A673 (cell line): ENCODE measurements at regions not wholly inside any gene's neighbourhood (a gene's known extent, or its start where the extent isn't known, plus 50 kb on each side); places are given as distances from the start of the nearest gene placed in this dataset.

Experiments
- BruUV-seq: library from RNA; stranded (reverse); fragments of 400-500 nt; replicated peaks from 2 replicates; lab custom pipeline; 2021; lab: Mats Ljungman, UMichigan
- CTCF ChIA-PET: fragments of 300-600 bp; sonication (Branson Sonifier 250); formaldehyde crosslinking; loops from one replicate; lab custom pipeline; 2022; ENCODE audit warnings: antibody characterized with exemption; lab: Charles Lee
- POLR2A ChIA-PET: fragments of 300-600 bp; sonication (Branson Sonifier 250); formaldehyde crosslinking; loops from one replicate; lab custom pipeline; 2022; ENCODE audit warnings: antibody characterized with exemption; ENCODE audit not compliant: low non-redundant PET; lab: Charles Lee
- DNase-seq: peaks from one replicate; pipeline ENCODE4 v3.0.0-alpha.2; 2015; ENCODE audit warnings: low spot score
- H3K27ac ChIP-seq: fragments of 200-600 bp; sonication (generic); 2 replicates; pipeline ENCODE4 v1.5.1; 2016; ENCODE audit warnings: mixed run types, low read depth, mild to moderate bottlenecking, mixed read lengths, antibody characterized with exemption, low read length; ENCODE audit not compliant: poor library complexity, severe bottlenecking
- H3K27me3 ChIP-seq: fragments of 200-600 bp; sonication (generic); replicated peaks from 2 replicates; pipeline ENCODE4 v1.6.1; 2017; ENCODE audit warnings: mixed run types, low read depth, mild to moderate bottlenecking, mixed read lengths, antibody characterized with exemption, low read length; ENCODE audit not compliant: insufficient read depth, poor library complexity
- H3K36me3 ChIP-seq: fragments of 200-600 bp; sonication (generic); 2 replicates; pipeline ENCODE4 v1.6.1; 2016; ENCODE audit warnings: mixed run types, mild to moderate bottlenecking, mixed read lengths, antibody characterized with exemption, low read length; ENCODE audit not compliant: insufficient read depth, poor library complexity, severe bottlenecking
- H3K4me1 ChIP-seq: fragments of 200-600 bp; sonication (generic); 2 replicates; pipeline ENCODE4 v1.6.1; 2017; ENCODE audit warnings: mixed run types, mild to moderate bottlenecking, mixed read lengths, antibody characterized with exemption, low read length; ENCODE audit not compliant: insufficient read depth, poor library complexity, severe bottlenecking
- H3K4me3 ChIP-seq: fragments of 200-600 bp; sonication (generic); 2 replicates; pipeline ENCODE4 v1.5.1; 2016; ENCODE audit warnings: low read depth, mixed run types, mild to moderate bottlenecking, mixed read lengths, low read length; ENCODE audit not compliant: poor library complexity, severe bottlenecking
- H3K9me3 ChIP-seq: fragments of 200-600 bp; sonication (generic); 2 replicates; pipeline ENCODE4 v1.6.1; 2016; ENCODE audit warnings: mixed run types, low read depth, mild to moderate bottlenecking, mixed read lengths, antibody characterized with exemption, low read length; ENCODE audit not compliant: poor library complexity, severe bottlenecking
- EZH2 ChIP-seq: fragments of 200-600 bp; sonication (generic); IDR thresholded peaks from 2 replicates; pipeline ENCODE4 v1.6.1; 2017; ENCODE audit warnings: borderline replicate concordance, low read depth, mild to moderate bottlenecking, mixed read lengths, antibody characterized with exemption, low read length; ENCODE audit not compliant: poor library complexity, severe bottlenecking
- intact Hi-C: fragments of 100-400 bp; cut with micrococcal nuclease; formaldehyde crosslinking; loops from one replicate; pipeline ENCODE4 v1.10.0; 2022; ENCODE audit not compliant: unreplicated experiment
- TF ChIP-seq, protein P1 (sequence below): fragments of 300-800, 200-600 bp; sonication (generic); conservative IDR thresholded peaks from 2 replicates; pipeline ENCODE4 v1.5.1; 2017; ENCODE audit warnings: low read depth, mild to moderate bottlenecking, antibody characterized with exemption, low read length, moderate library complexity, mixed read lengths

DNA sequence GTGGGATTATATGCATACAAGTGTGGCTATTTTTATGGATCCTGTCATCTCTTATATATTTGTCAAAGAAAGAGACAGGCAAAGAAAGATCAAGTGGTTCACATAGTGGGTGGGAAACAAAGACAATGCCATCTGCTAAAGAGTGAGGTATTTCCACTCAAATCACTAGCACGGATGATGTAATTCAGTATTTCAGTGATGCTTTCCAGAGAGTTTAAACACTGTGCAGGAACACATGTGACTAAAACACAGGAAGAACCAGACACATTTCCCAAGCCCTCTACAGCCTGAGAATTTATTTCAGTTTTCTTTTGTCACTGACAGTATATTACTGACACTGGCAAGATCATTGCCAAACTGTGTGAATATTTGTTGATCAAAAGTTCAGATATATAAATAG lies 885.7 kb upstream of the CELF2 start:
- DNase-seq: no peak
- H3K36me3 ChIP-seq: no peaks in the 10 kb centered on the region
- POLR2A ChIA-PET: no interaction called here
- TF ChIP-seq EZH2: no peak
- TF ChIP-seq, protein P1, sequence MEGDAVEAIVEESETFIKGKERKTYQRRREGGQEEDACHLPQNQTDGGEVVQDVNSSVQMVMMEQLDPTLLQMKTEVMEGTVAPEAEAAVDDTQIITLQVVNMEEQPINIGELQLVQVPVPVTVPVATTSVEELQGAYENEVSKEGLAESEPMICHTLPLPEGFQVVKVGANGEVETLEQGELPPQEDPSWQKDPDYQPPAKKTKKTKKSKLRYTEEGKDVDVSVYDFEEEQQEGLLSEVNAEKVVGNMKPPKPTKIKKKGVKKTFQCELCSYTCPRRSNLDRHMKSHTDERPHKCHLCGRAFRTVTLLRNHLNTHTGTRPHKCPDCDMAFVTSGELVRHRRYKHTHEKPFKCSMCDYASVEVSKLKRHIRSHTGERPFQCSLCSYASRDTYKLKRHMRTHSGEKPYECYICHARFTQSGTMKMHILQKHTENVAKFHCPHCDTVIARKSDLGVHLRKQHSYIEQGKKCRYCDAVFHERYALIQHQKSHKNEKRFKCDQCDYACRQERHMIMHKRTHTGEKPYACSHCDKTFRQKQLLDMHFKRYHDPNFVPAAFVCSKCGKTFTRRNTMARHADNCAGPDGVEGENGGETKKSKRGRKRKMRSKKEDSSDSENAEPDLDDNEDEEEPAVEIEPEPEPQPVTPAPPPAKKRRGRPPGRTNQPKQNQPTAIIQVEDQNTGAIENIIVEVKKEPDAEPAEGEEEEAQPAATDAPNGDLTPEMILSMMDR: no peak
- H3K4me3 ChIP-seq: no peak overlapping the region
- H3K27ac ChIP-seq: no peak overlapping the region
- no TSS peak for BruUV-seq
- no peaks in the 10 kb centered on the region for H3K4me1 ChIP-seq
- CTCF ChIA-PET: no interaction called here
- H3K27me3 ChIP-seq: no peaks in the 10 kb centered on the region
- intact Hi-C loops: no loop called here
- H3K9me3 ChIP-seq: peaks cover 9% of the 10 kb centered on the region

DNA sequence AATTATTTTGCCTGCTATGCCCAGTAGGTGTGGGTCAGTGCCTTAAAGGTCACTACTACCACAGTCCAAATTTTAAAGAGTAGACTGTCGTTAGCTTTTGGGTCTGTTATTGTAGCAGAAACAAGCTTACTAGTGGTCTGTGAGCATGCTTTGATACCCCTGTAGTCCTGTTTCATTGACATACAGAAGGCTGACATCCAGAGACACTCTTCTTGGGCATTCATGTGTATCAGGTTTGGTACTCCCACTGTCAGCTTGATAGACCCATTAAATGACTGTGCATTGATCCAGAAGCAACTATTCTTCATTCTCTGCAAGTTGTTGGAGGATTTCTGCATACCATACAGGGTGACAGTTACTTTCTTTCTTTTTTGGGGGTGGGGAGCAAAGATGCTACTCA lies 884.4 kb upstream of the CELF2 start:
- no TSS peak for BruUV-seq
- intact Hi-C loops: no loop called here
- CTCF ChIA-PET: no interaction called here

GRCh38 chr10:10138685-10139084 lies 879.0 kb upstream of the CELF2 start:
- no peak overlapping the region for H3K27ac ChIP-seq
- H3K9me3 ChIP-seq: peaks cover 11% of the 10 kb centered on the region
- H3K4me1 ChIP-seq: no peaks in the 10 kb centered on the region
- POLR2A ChIA-PET: no interaction called here
- no peaks in the 10 kb centered on the region for H3K36me3 ChIP-seq
- intact Hi-C loops: no loop called here
- DNase-seq: no peak
- TF ChIP-seq EZH2: no peak
- TF ChIP-seq, protein P1: no peak
- CTCF ChIA-PET: no interaction called here
- no TSS peak for BruUV-seq
- H3K4me3 ChIP-seq: peak overlapping the region; percentile 19
- H3K27me3 ChIP-seq: no peaks in the 10 kb centered on the region

More for the DNA sequence above, 884.4 kb upstream of the CELF2 start:
- Histone ChIP-seq H3K4me1 (no peaks in the 10 kb centered on the region), H3K36me3 (no peaks in the 10 kb centered on the region), H3K27me3 (no peaks in the 10 kb centered on the region), H3K9me3 (peaks cover 9% of the 10 kb centered on the region), H3K27ac (no peak overlapping the region), H3K4me3 (no peak overlapping the region)
- TF ChIP-seq, protein P1: no peak
- TF ChIP-seq EZH2: no peak
- POLR2A ChIA-PET: no interaction called here
- no peak for DNase-seq
